ENCODE measurements at regions not wholly inside any gene's neighbourhood (a gene's known extent, or its start where the extent isn't known, plus 50 kb on each side); places are given as distances from the start of the nearest gene placed in this dataset.

DNA sequence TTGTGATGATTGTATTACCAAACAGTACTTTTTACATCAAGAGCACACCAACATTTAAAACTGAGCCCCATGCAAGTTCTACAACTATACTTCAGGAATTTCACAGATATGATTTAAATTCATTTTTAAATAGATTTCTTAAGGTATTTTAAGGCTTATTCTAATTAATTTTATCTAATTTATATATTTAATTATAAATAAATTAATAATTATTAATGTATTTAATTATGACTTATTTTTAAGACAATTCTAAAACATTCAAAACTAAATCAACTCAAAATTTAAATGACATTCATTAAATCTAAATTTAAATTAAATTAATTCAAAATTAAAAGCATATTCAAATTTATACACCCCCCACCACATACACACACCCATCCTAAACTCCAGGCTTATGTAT lies 299.2 kb downstream of the NFIB start:
- no peaks in the 10 kb centered on the region for H3K9me3 ChIP-seq
- TF ChIP-seq, protein P1, sequence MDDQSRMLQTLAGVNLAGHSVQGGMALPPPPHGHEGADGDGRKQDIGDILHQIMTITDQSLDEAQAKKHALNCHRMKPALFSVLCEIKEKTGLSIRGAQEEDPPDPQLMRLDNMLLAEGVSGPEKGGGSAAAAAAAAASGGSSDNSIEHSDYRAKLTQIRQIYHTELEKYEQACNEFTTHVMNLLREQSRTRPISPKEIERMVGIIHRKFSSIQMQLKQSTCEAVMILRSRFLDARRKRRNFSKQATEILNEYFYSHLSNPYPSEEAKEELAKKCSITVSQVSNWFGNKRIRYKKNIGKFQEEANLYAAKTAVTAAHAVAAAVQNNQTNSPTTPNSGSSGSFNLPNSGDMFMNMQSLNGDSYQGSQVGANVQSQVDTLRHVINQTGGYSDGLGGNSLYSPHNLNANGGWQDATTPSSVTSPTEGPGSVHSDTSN (IDR thresholded peaks at IDR 0.05), result no peak
- TF ChIP-seq EHMT2 (IDR thresholded peaks at IDR 0.05; ENCODE audit: low read depth) (no peak), RFX5 (IDR thresholded peaks at IDR 0.05) (no peak), RARB (CRISPR knock-in tag; IDR thresholded peaks at IDR 0.05) (no peak), JUN (IDR thresholded peaks at IDR 0.05) (no peak), HOXA7 (CRISPR knock-in tag; IDR thresholded peaks at IDR 0.05) (no peak), EHF (CRISPR knock-in tag; IDR thresholded peaks at IDR 0.05) (no peak), TP53 (CRISPR knock-in tag; IDR thresholded peaks at IDR 0.05) (no peak), HOXB5 (CRISPR knock-in tag; IDR thresholded peaks at IDR 0.05) (no peak), MAZ (IDR thresholded peaks at IDR 0.05; ENCODE audit: borderline replicate concordance, low read depth, low read length) (no peak), HOXB13 (CRISPR knock-in tag; IDR thresholded peaks at IDR 0.05; ENCODE audit: low read depth) (no peak), CBX2 (IDR thresholded peaks at IDR 0.05; ENCODE audit: borderline replicate concordance, low read depth) (no peak), ZNF302 (CRISPR knock-in tag; IDR thresholded peaks at IDR 0.05) (no peak), POLR2AphosphoS2 (conservative IDR thresholded peaks at IDR 0.05; ENCODE audit: low read length) (no peak)
- TF ChIP-seq, protein P2, sequence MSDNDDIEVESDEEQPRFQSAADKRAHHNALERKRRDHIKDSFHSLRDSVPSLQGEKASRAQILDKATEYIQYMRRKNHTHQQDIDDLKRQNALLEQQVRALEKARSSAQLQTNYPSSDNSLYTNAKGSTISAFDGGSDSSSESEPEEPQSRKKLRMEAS (IDR thresholded peaks at IDR 0.05), result no peak
- TF ChIP-seq, protein P3, sequence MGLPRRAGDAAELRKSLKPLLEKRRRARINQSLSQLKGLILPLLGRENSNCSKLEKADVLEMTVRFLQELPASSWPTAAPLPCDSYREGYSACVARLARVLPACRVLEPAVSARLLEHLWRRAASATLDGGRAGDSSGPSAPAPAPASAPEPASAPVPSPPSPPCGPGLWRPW (IDR thresholded peaks at IDR 0.05), result no peak
- TF ChIP-seq, protein P4, sequence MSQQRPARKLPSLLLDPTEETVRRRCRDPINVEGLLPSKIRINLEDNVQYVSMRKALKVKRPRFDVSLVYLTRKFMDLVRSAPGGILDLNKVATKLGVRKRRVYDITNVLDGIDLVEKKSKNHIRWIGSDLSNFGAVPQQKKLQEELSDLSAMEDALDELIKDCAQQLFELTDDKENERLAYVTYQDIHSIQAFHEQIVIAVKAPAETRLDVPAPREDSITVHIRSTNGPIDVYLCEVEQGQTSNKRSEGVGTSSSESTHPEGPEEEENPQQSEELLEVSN (IDR thresholded peaks at IDR 0.05; ENCODE audit: borderline replicate concordance, low read depth), result no peak
- no peak overlapping the region for H3K4me3 ChIP-seq
- H3K4me2 ChIP-seq, result no peak overlapping the region
- H3K4me1 ChIP-seq, result peaks cover 4% of the 10 kb centered on the region; the same call in 1 of the 3 replicates
- FAIRE-seq (no peak), DNase-seq (ENCODE audit: low read depth in 1 of 2, low spot score in 1 of 2) (no peak), ATAC-seq (no peak)
- no peak overlapping the region for H3K27ac ChIP-seq
- ChIA-PET POLR2A (no interaction called here), CTCF (no interaction called here)

DNA sequence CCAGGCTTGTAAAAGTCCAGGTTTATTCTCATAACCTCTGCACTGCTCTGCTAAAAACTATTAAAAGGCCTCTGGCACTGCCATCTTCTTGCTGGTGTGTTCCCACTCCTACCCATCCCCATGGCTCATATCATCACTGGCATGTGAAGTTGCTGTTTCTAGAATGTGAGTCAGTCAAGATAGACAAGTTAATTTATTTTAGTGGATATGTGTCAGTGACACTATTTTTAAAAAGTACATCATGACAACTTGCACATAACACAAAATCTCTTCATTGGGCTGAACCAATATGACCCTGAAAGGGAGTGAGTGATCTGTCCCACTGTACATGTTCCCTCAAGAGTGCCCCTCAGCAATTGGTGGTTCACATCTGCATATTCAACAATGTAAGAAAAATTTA lies 299.7 kb downstream of the NFIB start:
- DNase-seq (ENCODE audit: low read depth in 1 of 2, low spot score in 1 of 2), result no peak
- Histone ChIP-seq H3K27ac (no peak overlapping the region), H3K4me3 (no peak overlapping the region), H3K4me1 (peaks cover 4% of the 10 kb centered on the region; the same call in 1 of the 3 replicates), H3K9me3 (no peaks in the 10 kb centered on the region), H3K4me2 (no peak overlapping the region)
- TF ChIP-seq FOSB (CRISPR knock-in tag; IDR thresholded peaks at IDR 0.05) (no peak), ZNF302 (CRISPR knock-in tag; IDR thresholded peaks at IDR 0.05) (no peak), FOXS1 (CRISPR knock-in tag; IDR thresholded peaks at IDR 0.05) (no peak), TFCP2L1 (CRISPR knock-in tag; IDR thresholded peaks at IDR 0.05) (no peak), HOXB5 (CRISPR knock-in tag; IDR thresholded peaks at IDR 0.05) (no peak), ZFP36 (IDR thresholded peaks at IDR 0.05; ENCODE audit: borderline replicate concordance, partially characterized antibody) (no peak), EP300 (IDR thresholded peaks at IDR 0.05) (no peak), NR3C1 (IDR thresholded peaks at IDR 0.05) (no peak), CHD2 (IDR thresholded peaks at IDR 0.05; ENCODE audit: low read length, partially characterized antibody) (no peak), EHF (CRISPR knock-in tag; IDR thresholded peaks at IDR 0.05) (no peak), RARB (CRISPR knock-in tag; IDR thresholded peaks at IDR 0.05) (no peak), POLR2AphosphoS2 (conservative IDR thresholded peaks at IDR 0.05; ENCODE audit: low read length) (no peak), NFE2L2 (conservative IDR thresholded peaks at IDR 0.05; ENCODE audit: low read length) (no peak), HEYL (CRISPR knock-in tag; IDR thresholded peaks at IDR 0.05) (no peak), MAZ (IDR thresholded peaks at IDR 0.05; ENCODE audit: borderline replicate concordance, low read depth, low read length) (no peak)
- TF ChIP-seq, protein P4 (IDR thresholded peaks at IDR 0.05; ENCODE audit: borderline replicate concordance, low read depth), result no peak
- TF ChIP-seq, protein P5, sequence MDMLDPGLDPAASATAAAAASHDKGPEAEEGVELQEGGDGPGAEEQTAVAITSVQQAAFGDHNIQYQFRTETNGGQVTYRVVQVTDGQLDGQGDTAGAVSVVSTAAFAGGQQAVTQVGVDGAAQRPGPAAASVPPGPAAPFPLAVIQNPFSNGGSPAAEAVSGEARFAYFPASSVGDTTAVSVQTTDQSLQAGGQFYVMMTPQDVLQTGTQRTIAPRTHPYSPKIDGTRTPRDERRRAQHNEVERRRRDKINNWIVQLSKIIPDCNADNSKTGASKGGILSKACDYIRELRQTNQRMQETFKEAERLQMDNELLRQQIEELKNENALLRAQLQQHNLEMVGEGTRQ (IDR thresholded peaks at IDR 0.05), result no peak
- TF ChIP-seq, protein P6, sequence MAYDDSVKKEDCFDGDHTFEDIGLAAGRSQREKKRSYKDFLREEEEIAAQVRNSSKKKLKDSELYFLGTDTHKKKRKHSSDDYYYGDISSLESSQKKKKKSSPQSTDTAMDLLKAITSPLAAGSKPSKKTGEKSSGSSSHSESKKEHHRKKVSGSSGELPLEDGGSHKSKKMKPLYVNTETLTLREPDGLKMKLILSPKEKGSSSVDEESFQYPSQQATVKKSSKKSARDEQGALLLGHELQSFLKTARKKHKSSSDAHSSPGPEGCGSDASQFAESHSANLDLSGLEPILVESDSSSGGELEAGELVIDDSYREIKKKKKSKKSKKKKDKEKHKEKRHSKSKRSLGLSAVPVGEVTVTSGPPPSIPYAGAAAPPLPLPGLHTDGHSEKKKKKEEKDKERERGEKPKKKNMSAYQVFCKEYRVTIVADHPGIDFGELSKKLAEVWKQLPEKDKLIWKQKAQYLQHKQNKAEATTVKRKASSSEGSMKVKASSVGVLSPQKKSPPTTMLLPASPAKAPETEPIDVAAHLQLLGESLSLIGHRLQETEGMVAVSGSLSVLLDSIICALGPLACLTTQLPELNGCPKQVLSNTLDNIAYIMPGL (CRISPR knock-in tag; IDR thresholded peaks at IDR 0.05; ENCODE audit: borderline replicate concordance), result no peak
- TF ChIP-seq, protein P7, sequence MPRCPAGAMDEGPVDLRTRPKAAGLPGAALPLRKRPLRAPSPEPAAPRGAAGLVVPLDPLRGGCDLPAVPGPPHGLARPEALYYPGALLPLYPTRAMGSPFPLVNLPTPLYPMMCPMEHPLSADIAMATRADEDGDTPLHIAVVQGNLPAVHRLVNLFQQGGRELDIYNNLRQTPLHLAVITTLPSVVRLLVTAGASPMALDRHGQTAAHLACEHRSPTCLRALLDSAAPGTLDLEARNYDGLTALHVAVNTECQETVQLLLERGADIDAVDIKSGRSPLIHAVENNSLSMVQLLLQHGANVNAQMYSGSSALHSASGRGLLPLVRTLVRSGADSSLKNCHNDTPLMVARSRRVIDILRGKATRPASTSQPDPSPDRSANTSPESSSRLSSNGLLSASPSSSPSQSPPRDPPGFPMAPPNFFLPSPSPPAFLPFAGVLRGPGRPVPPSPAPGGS (IDR thresholded peaks at IDR 0.05), result no peak
- FAIRE-seq, result no peak
- ChIA-PET CTCF (interaction anchor here (0.7 kb wide), 1 partner anchor 339 kb away, joined by 3 read pairs; no protein-coding TSS in a partner anchor), POLR2A (no interaction called here)
- no peak for ATAC-seq

Measured in A549 (cell line).